Occipital lobe (tissue), 1 donor: ENCODE measurements at regions not wholly inside any gene's neighbourhood (a gene's known extent, or its start where the extent isn't known, plus 50 kb on each side); places are given as distances from the start of the nearest gene placed in this dataset.

Experiments
- DNase-seq: peaks from one replicate; lab custom pipeline; 2025; lab: John Stamatoyannopoulos, UW

DNA sequence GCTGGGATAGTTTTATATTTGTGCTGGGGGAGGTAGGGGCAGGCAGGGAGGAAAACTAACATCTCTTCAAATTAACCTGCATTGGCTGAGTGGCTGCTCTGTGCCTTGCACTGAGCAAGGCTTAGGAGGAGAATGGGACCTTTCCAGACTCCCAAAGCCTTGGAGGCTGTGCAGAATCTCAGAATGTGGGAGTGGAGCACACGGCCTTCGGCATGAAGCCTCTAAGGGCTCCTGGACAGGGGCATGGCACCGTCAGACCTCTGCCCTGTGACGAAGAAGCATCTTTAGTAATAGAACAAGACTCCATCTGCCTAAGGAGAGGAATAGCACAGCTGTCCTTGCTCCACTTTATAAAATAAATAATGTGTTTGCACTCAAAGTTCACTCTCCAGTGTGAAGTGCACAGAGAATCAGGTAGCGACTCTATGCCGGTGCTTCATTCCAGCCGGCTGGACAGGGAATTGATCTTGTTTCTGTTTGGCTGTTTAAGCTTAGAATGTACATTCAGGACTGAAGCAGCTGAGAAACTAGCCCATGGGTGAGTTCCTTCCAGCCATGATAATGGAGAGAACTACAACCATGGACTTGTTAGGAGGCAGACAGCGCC, 228.5 kb upstream of the ADAMTS9 start:
- DNase-seq = no peak

DNA sequence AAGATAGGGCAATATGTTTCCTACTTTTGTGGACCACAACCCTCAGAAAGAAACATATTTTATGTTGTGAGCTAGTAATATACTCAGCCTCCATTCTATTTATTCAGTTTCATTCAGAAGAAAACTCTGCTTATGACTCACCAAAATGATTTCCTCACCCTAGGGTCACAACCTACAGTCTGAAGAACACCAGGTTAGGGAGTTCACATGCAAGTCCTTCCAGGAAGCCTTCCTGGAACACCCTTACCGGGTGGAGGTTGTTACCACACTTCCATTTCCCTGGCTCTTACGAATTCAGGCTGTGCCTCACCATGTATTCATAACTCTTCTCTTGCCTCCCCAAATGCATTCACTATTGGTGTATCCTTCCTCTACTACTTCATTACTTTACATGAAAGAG, 228.0 kb upstream of the ADAMTS9 start:
- no peak for DNase-seq

DNA sequence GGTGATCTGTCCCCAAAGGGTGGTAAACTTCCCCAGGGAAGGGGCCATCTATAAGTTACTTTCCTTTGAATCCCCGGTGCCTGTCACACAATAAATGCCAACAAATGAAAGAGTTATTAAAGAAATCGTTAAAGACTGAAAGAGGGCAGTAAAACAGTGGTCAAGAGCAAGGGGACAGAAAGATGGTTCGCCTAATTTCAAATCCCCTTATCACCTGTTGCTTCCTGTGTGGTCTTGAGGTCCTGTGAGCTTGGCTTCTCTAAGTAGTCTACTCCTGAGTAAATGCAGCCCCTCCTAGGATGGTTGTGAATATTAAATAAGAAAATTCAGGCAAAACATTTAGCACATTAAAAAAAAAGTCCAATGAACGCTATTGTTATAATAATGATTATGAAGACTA, 225.7 kb upstream of the ADAMTS9 start:
- DNase-seq = no peak

DNA sequence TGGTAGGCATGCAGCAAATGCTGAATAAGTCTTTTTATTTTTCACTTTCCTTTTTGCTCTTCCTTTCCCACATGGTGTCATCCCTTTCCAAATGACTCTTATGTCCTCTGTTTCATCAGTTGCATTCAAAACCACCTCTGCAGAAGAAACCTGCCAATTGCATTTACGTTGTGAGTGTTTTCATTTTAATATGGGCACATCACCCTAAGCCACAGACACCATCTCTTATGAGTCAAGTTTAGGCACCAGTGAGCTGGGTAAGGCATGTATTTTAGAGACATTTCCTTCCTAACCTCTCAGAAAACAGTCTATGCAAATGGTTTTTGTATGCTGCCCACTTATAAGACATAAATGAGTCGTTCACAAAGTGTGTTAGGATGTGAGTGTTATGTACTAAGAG, 223.3 kb upstream of the ADAMTS9 start:
- no peak for DNase-seq

DNA sequence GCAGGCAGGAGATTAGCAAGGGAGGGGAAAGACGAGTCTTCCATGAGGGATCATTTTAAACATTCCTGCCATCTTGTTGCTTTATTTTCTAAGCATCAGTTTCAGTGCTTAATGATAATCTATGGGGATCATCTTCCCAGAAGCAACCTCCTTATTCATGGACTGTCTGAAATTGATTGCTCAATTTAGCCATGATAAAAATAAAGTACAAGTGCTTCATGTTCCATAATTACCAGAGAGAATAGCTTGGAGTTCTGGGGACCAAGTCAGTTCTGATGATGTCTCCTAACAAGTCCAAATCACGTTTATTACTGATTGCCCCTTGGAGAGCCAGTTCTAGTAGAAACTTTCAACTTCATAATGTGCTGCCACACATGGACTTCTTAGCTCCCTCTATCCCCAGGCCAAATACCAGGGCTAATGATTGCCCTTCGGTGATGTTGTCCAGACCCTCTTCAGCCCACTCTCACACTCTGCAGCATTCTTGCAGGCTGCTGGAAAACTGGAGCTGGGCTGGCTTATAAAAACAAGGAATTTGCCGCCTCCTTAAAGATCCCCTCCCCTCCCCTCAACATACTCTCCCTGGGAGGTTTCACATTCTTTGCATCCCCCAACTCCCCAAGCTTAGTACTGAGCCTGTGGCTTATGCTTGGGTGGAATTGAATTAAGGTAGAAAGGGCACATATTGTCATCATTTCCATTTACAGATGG, 222.1 kb upstream of the ADAMTS9 start:
- DNase-seq = no peak

DNA sequence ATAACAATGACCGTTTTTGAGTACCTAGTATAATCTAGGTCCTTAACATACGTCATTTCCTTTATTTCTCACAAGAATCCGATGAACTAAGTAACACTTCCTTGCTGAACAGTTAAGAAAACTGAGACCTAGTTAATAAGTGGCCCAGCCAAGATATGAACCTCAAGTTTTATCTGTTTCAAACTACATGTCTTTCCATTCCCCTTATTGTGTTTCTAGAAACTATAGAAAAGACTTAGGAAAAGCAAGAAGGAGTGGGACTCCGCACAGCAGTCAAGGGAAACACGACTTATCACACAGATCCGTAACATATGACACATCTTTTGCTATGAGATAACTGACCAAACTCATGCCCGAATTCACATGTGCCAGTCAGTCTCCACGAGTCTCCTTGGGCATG, 221.2 kb upstream of the ADAMTS9 start:
- no peak for DNase-seq

DNA sequence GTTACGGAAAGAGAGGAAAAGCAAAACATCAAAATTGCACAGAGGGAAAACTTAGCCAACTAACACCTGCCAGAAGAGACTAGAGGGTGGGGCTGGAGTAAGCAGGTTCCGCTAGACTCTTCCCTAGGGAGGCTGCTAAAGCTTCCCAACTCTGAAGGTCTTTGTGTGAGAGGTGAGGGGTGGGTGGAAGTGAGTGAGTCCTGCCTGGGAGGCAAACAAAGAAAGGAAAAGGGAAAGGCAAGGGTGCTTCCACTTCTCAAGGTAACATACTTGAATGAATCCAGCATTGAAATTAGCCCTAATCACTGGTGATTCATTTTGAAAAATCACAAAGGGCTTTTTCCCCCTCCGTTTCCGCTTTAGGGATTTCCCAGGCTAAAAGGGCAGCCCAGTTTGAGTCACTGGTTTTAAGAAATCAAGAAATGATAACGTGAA, 220.5 kb upstream of the ADAMTS9 start:
- DNase-seq = no peak

DNA sequence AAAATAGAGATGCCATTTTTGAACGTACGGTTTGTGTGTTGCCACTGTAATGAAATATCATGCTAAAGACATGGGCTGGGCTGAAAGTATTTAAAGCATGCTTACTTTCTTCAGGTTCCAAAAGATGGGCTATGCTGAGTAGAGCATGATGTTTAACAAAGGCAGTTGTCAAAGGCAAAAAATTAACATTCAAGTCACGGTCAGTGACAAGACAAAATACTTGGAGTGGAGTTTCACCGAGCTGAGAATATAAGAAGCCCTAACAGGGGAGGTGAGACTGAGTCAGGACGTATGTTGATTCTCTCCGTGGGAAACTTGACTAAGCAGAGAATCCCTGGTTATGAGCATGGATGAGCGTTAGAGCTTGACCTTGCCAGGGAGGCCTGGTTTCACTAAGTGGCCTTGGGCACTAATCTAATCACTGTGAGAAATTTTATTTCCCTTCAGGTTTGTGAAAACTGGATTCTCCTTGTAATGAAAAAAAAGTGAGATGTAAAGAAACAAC, 218.2 kb upstream of the ADAMTS9 start:
- DNase-seq = no peak

DNA sequence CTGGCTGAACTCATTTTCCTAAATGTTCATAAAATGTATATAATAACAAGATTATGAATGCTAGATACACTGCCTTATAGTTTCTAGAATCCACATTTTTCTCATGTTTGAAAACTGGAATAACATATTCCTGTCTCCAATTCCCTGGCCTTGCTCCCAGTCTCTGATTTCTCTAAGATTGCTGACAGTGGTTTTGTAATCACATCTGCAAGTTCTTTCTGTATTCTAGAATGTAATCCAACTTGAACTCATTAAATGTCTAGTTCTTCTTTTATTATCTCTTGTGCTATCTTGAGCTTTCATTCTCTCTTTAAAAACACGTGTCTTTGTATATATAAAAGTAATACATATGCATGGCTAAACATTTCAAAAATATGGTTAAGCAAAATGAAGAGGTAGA, 215.2 kb upstream of the ADAMTS9 start:
- DNase-seq = no peak

DNA sequence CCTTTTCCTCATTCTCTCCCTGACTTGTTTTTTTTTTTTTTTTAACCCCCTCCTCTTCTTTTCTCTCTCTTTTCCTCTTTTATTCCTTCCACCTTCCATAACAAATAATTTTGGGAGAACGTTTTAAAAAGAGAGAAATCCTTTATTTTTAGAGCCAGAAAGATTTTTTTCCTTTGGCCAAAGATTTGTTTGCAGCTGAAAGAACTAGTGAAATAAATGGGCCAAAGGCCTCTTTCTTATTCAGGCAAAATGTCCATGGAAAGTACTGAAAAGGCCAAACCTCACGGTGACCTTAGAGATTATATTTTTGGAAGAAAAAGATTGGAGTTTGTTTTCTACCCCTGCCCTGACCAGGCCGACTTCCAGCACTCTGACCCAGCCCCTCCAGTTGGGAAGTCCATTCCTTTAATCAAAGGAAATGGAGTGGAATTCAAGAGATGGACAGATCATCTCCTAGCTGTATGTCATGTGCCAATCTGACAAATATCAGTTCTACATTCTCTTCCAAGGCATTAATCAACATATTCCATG, 214.3 kb upstream of the ADAMTS9 start:
- DNase-seq = no peak

DNA sequence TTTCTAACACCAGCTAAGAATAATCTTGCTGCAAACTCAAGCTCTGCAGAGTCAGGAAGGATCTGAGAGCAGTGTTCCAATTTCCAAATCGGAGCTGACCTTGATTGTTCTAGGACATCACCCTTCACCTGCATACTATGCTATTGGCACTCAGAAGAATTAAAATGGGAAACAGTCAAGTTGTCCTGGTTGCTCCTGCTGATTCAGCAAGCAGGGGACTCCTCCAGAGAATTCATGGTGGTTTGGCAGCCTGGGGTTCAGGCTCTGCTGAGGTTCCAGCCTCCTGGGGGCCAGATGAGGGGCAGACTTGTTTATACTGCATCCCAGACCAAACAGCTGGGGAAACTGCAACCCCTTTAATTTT, 213.7 kb upstream of the ADAMTS9 start:
- DNase-seq = no peak

DNA sequence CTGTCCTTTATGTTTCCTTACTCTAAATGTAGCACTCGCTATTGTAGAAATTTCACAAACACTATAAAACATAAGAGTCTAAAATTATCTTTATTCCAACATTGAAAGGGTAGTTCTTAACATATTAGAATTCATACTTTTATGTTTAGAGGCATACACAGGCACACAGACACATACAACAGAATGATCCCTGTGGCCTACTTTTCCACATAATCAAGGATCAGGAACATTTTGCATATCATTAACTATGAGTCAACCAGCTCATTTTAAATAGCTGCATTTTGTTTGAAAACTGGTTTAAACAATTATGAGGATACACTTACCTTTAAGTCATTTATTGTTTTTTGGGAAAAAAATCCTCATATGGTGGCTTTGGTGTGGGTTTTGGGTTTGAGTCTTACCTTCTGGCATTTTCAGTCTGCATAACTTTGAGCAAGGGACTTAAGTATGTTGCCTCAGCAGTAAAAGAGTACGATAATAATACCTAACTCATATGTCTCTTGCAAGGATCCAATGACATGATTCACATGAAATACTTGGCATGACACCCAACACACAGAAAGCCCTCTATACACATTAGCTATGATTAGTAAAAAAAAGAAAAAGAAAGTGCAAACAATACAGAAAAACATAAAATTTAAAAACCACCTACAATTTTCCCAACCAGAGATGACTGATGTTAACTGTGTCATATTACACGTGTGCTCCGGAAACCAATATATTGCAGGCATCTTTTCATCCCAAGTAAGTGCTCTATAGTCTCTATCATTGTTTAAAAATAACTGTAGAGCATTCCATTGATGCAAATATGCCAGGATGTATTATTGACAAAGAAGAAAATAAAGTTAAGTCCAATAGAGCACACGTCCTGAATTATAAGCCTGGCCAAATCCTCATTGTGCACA, 213.1 kb upstream of the ADAMTS9 start:
- no peak for DNase-seq

DNA sequence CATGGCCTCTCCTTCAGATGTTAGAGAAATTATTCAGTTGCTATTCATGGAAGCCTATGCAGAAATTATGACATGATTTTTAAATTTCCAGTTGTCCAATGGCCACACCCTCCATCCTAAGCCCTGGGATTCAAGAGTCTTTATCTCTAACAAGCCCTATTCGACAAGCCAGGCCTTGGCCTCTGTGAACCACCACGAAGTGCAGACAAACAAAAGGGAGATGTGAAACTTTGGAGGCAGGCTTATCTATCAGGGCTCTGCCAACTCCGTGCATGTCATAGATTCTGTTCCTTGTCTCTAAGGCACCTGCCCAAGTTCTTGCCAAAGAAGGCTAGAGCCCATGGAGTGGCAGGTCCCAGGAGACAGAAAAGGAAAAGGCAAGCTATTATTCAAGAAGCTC, 212.4 kb upstream of the ADAMTS9 start:
- no peak for DNase-seq

DNA sequence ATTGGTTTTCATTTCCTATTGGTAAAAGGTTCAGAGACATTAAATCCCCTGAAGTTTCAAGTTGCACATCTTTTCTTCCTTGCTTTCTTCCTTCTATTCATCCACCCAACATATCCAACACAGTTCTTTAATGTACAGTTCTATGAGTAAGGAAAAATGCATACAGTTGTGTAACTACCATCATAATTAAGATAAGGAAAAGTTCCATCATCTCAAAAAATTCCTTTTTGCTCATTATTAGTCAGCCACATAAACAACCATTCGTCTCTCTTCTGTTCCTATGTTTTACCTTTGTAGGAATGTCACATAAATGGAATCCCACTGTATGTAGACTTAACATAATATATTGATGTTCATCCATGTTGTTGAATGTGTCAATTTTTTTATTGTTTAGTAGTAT, 211.1 kb upstream of the ADAMTS9 start:
- no peak for DNase-seq

DNA sequence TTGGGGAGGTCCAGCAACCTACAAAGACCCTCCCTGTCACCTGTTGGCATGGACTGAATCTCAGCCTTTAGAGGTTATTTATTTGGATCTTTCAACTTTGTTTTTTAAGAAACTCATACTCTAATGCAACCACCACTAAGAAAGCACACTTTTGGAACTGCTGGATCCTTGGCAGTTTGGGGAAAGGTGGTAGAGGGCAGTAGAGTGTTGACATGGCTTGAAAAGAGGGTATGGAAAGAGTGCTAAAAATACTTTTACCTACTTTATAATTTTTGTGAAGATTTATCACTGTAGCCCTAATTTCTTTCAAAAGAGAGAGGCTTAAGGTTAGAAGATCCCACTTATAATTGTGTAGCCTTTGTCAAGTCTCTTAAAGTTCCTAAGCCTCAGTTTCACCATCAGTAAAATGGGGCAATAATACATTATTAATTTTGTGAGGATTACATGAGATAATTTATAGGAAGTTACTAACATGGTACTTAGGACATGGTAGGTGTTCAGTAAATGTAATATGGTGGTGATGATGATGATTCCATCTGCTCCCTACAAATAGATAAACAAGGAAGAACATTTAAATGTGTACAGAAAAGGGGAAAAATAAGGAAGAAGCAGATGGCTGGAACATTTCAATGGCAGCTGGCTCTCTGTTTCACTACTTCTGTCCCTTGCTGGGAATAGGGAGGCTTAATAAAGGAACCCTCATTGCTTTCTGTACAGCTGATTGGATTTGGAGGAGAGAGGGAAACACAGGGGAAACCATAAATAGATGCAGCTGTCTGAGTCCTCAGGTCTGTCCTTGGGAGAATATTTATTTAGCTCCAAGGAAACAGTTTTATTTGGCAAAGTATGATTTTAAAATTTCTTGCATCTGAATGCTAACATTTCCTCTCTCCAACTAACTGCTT, 208.4 kb upstream of the ADAMTS9 start:
- DNase-seq = no peak

DNA sequence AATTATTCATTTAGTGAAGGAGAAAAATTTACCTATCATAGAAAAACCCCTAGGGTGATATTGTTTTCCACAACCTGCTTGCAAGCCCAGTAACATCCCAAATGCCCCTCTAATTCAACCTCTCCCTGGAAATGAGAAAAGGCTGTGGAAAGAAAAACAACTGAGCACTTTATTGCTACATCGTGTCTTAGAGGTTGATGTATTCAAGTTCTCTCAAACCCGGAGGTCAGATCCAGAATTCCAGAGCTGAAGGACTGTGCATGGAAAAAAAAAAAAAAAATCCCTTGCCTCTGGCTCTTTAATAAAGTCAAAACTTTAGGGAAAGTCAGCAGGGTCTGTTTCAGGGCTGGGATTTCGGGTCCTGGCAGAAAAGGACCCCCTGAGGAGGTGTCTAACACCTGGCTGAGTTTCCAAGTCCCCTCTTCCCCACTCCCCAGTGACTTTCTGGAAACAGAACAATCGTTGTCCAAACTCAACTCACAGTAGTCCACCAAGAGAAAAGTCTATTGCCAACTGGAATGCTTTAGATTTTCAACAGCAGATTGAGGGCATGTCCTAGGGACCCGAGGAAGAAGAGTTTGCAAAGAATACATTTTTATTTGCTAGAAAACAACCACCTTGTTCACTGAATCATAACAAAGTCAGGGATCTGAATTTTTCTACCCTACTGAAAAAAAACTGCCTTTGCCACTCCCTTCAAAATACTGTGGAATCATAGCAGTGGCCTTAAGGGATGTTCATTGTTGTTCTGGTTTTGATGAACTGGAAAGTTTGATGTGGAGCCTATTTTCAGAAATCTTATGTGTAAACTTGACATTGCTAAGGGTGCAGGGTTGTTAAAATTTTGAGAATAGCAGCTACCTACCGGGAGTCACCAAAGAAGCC, 207.5 kb upstream of the ADAMTS9 start:
- DNase-seq = no peak

DNA sequence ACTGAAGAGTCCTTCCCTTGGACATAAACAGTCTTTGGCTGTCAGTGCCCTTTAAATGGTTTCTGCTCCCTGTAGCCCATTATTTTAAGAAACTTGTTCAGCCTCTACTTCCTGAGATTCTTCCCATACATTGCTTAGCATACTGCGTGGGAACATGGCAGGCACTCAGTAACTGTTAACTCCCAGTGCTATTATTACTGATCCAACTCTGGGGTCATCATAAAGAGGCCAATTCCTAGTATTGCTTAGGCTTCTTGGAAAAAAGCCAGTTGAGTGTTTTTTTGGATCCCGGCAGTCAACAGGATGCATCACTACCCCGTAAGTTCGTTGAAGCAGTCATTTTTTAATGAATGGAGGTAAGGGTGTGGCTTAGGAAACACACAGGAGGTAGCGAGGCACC, 206.2 kb upstream of the ADAMTS9 start:
- no peak for DNase-seq

DNA sequence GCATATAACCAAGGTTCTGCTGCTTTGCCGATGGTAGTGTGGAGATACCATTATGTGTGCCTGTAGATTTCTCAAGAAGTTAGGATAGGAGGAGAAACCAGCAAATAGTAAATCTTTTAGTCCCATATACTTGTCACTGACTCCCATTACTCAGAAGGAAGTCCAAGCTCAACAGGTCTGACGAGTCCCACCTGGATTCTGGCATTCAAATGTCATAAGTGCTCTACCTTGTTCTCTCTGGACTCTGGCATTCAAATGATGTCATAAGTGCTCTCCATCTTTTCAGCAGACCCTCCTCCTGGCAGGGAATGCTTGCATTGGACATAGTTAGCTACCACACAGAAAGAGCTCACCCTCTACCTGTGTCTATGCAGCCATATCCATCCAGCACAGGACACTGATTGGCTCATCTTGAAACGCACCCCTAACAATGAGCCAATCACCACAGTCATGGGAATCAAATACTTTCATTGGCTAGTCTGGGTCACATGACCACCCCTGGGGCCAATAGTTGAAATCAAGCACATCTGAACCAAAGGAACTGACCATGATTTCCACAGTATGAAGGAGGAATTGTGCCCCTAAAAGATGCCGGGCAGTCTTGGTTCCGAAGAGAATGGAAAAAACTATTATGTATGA, 205.0 kb upstream of the ADAMTS9 start:
- DNase-seq = no peak

DNA sequence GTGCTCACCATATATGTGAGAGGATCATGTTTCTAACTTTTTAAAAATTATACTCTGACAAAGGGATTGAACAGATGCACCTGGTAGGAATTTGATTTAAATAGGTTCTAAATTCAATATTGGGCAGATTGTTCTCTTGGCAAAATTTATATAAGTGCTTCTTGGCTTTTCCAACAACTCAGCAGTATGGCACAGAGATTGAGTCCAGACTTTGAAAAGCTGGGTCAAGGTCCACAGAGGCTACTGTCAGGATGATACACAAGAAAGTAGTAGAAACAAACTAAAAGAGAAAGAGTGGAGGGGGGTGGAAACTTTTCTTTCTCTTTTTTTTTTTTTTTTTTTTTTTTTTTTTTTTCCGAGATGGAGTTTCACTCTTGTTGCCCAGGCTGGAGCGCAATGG, 203.2 kb upstream of the ADAMTS9 start:
- no peak for DNase-seq

DNA sequence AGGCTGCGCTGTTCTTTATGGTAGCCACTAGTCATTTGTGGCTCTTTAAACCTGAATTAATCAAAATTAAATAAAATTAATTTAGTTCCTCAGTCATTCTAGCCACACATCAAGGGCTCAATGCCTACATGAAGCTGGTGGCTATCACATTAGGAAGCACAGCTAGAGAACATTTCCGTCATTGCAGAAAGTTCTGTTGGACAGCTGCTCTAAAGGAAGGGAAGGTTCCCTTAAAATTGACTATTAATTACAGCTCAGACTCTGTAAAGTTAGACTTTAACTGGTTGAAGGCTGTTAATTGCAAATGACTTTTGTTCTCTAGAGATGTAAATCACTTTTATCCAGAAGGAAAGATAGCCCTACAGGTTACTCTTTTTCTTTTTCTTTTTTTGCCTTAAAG, 202.7 kb upstream of the ADAMTS9 start:
- no peak for DNase-seq
